WTC11 (cell line): ENCODE measurements at regions not wholly inside any gene's neighbourhood (a gene's known extent, or its start where the extent isn't known, plus 50 kb on each side); places are given as distances from the start of the nearest gene placed in this dataset.

Experiments
- ATAC-seq: fragments of 200-7000 bp; cut with Tn5 transposase; 2 replicates; pipeline ENCODE4 v1.10.0; 2021; ENCODE audit warnings: mild to moderate bottlenecking, moderate library complexity
- CTCF ChIA-PET: fragments of 300-600 bp; sonication (Branson Sonifier 250); formaldehyde crosslinking; loops from one replicate; lab custom pipeline; 2021; ENCODE audit warnings: antibody characterized with exemption; lab: Charles Lee
- POLR2A ChIA-PET: fragments of 350-600 bp; sonication (Branson Sonifier 250); formaldehyde crosslinking; loops from one replicate; lab custom pipeline; 2021; ENCODE audit warnings: antibody characterized with exemption; lab: Charles Lee
- DNase-seq: peaks from one replicate; pipeline ENCODE4 v3.0.0; 2021; ENCODE audit warnings: low spot score
- H3K27ac Mint-ChIP-seq: 2 replicates; pipeline ENCODE4 v1.8.0; 2021; ENCODE audit warnings: mixed read lengths
- H3K27me3 Mint-ChIP-seq: 2 replicates; pipeline ENCODE4 v1.8.0; 2021; ENCODE audit warnings: low read depth, mild to moderate bottlenecking, moderate library complexity, mixed read lengths
- H3K36me3 Mint-ChIP-seq: 2 replicates; pipeline ENCODE4 v1.8.0; 2021; ENCODE audit warnings: mixed read lengths
- H3K4me1 Mint-ChIP-seq: 2 replicates; pipeline ENCODE4 v1.8.0; 2022; ENCODE audit warnings: mixed read lengths
- H3K4me3 Mint-ChIP-seq: 2 replicates; pipeline ENCODE4 v1.8.0; 2021; ENCODE audit warnings: mild to moderate bottlenecking, moderate library complexity, mixed read lengths
- H3K9me3 Mint-ChIP-seq: 2 replicates; pipeline ENCODE4 v1.8.0; 2021; ENCODE audit warnings: mixed read lengths
- ATF1 ChIP-seq: sonication (generic); formaldehyde crosslinking; IDR thresholded peaks from 2 replicates; pipeline ENCODE4 v1.8.1; 2023; ENCODE audit warnings: mild to moderate bottlenecking, moderate library complexity, missing genetic modification reagents
- FOXJ3 ChIP-seq: sonication (generic); formaldehyde crosslinking; IDR thresholded peaks from 2 replicates; pipeline ENCODE4 v1.9.0; 2021; ENCODE audit warnings: missing genetic modification reagents, mild to moderate bottlenecking, borderline replicate concordance
- GABPB1 ChIP-seq: sonication (generic); formaldehyde crosslinking; IDR thresholded peaks from 2 replicates; pipeline ENCODE4 v1.8.1; 2023; ENCODE audit warnings: mild to moderate bottlenecking, missing genetic modification reagents
- GRHL2 ChIP-seq: fragments of 250-450 bp; sonication (Bioruptor Pico); IDR thresholded peaks from 2 replicates; pipeline ENCODE4 v1.8.0; 2022; ENCODE audit warnings: mild to moderate bottlenecking, moderate library complexity; ENCODE audit not compliant: insufficient replicate concordance, severe bottlenecking
- GTF2I ChIP-seq: fragments of 250-450 bp; sonication (Bioruptor Pico); conservative IDR thresholded peaks from 2 replicates; pipeline ENCODE4 v1.4.0; 2021; ENCODE audit warnings: mild to moderate bottlenecking
- IRF2 ChIP-seq: sonication (generic); formaldehyde crosslinking; IDR thresholded peaks from 2 replicates; pipeline ENCODE4 v1.8.0; 2022; ENCODE audit warnings: low read depth, missing genetic modification reagents, borderline replicate concordance
- KAT7 ChIP-seq: sonication (generic); formaldehyde crosslinking; IDR thresholded peaks from 2 replicates; pipeline ENCODE4 v1.8.1; 2023; ENCODE audit warnings: missing genetic modification reagents, mild to moderate bottlenecking, borderline replicate concordance
- NFE2L1 ChIP-seq: sonication (generic); formaldehyde crosslinking; IDR thresholded peaks from 2 replicates; pipeline ENCODE4 v1.8.1; 2023; ENCODE audit warnings: missing genetic modification reagents
- NFYB ChIP-seq: sonication (generic); formaldehyde crosslinking; conservative IDR thresholded peaks from 2 replicates; pipeline ENCODE4 v1.8.0; 2022; ENCODE audit warnings: low read depth, missing genetic modification reagents
- OVOL2 ChIP-seq: fragments of 250-450 bp; sonication (Bioruptor Pico); IDR thresholded peaks from 2 replicates; pipeline ENCODE4 v1.9.0; 2021; ENCODE audit warnings: mild to moderate bottlenecking, borderline replicate concordance
- RORB ChIP-seq: fragments of 250-450 bp; sonication (Bioruptor Pico); IDR thresholded peaks from 2 replicates; pipeline ENCODE4 v1.9.0; 2021; ENCODE audit warnings: mild to moderate bottlenecking
- SMAD3 ChIP-seq: sonication (generic); formaldehyde crosslinking; IDR thresholded peaks from 2 replicates; pipeline ENCODE4 v1.8.0; 2022; ENCODE audit warnings: missing genetic modification reagents, mild to moderate bottlenecking, borderline replicate concordance
- SMAD4 ChIP-seq: sonication (generic); formaldehyde crosslinking; IDR thresholded peaks from 2 replicates; pipeline ENCODE4 v1.8.0; 2022; ENCODE audit warnings: mild to moderate bottlenecking, missing genetic modification reagents
- SOX15 ChIP-seq: fragments of 250-450 bp; sonication (Bioruptor Pico); IDR thresholded peaks from 2 replicates; pipeline ENCODE4 v1.9.0; 2021; ENCODE audit warnings: mild to moderate bottlenecking
- ZNF317 ChIP-seq: sonication (generic); formaldehyde crosslinking; IDR thresholded peaks from 2 replicates; pipeline ENCODE4 v1.8.1; 2023; ENCODE audit warnings: low read depth, mild to moderate bottlenecking, moderate library complexity, missing genetic modification reagents, borderline replicate concordance
- ZNF396 ChIP-seq: fragments of 250-450 bp; sonication (Bioruptor Pico); IDR thresholded peaks from 2 replicates; pipeline ENCODE4 v1.8.0; 2021; ENCODE audit warnings: mild to moderate bottlenecking, moderate library complexity, borderline replicate concordance
- ZNF423 ChIP-seq: fragments of 250-450 bp; sonication (Bioruptor Pico); IDR thresholded peaks from 2 replicates; pipeline ENCODE4 v2.1.2; 2022; ENCODE audit warnings: mild to moderate bottlenecking, moderate library complexity
- TF ChIP-seq, protein P1 (sequence below): sonication (generic); formaldehyde crosslinking; conservative IDR thresholded peaks from 2 replicates; pipeline ENCODE4 v1.8.1; 2022; ENCODE audit warnings: mild to moderate bottlenecking, missing genetic modification reagents
- TF ChIP-seq, protein P2 (sequence below): fragments of 250-450 bp; sonication (Bioruptor Pico); IDR thresholded peaks from 2 replicates; pipeline ENCODE4 v1.9.0; 2021; ENCODE audit warnings: mild to moderate bottlenecking
- TF ChIP-seq, protein P3 (sequence below): sonication (generic); formaldehyde crosslinking; IDR thresholded peaks from 2 replicates; pipeline ENCODE4 v1.8.1; 2022; ENCODE audit warnings: mild to moderate bottlenecking, missing genetic modification reagents, moderate library complexity, borderline replicate concordance
- TF ChIP-seq, protein P4 (sequence below): fragments of 250-450 bp; sonication (Bioruptor Pico); IDR thresholded peaks from 2 replicates; pipeline ENCODE4 v2.1.2; 2022; ENCODE audit warnings: mild to moderate bottlenecking, moderate library complexity
- TF ChIP-seq, protein P5 (sequence below): sonication (generic); formaldehyde crosslinking; IDR thresholded peaks from 2 replicates; pipeline ENCODE4 v1.8.1; 2023; ENCODE audit warnings: mild to moderate bottlenecking, missing genetic modification reagents, moderate library complexity
- TF ChIP-seq, protein P6 (sequence below): fragments of 200-600 bp; IDR thresholded peaks from 2 replicates; pipeline ENCODE4 v1.8.0; 2022; ENCODE audit warnings: antibody characterized with exemption
- TF ChIP-seq, protein P7 (sequence below): fragments of 250-450 bp; sonication (Bioruptor Pico); IDR thresholded peaks from 2 replicates; pipeline ENCODE4 v1.8.0; 2021; ENCODE audit warnings: mild to moderate bottlenecking
- TF ChIP-seq, protein P8 (sequence below): sonication (generic); formaldehyde crosslinking; IDR thresholded peaks from 2 replicates; pipeline ENCODE4 v1.8.0; 2022; ENCODE audit warnings: missing genetic modification reagents

DNA sequence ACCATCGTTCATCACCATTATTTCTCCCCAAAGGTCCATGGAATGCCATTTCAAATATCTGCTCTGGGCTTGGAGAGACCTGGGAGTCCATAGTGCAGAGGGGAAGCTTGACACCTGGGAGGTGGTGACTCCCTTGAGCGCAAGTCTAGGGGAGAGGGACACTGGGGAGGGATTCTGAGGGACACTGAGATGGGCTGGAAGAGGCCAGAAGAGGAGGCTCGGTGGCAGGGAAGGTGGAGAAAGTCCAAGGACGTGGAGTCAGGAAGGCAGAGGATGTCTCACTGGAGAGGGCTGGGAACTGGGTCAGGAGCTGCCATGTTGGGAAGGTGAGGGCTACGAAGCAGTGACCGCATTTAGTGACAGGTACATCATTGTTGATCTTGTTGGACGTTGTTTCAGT lies 160.3 kb upstream of the MVB12B start:
- Mint-ChIP-seq H3K4me3 (no peak overlapping the region), H3K4me1 (peaks cover 4% of the 10 kb centered on the region), H3K36me3 (no peaks in the 10 kb centered on the region), H3K27ac (no peak overlapping the region), H3K9me3 (peaks cover 3% of the 10 kb centered on the region; the same call in 1 of the 2 replicates), H3K27me3 (no peaks in the 10 kb centered on the region; the same call in 1 of the 2 replicates)
- ATAC-seq (no peak), DNase-seq (no peak)
- TF ChIP-seq, protein P1, sequence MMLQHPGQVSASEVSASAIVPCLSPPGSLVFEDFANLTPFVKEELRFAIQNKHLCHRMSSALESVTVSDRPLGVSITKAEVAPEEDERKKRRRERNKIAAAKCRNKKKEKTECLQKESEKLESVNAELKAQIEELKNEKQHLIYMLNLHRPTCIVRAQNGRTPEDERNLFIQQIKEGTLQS (CRISPR knock-in tag), result no peak
- TF ChIP-seq, protein P2, sequence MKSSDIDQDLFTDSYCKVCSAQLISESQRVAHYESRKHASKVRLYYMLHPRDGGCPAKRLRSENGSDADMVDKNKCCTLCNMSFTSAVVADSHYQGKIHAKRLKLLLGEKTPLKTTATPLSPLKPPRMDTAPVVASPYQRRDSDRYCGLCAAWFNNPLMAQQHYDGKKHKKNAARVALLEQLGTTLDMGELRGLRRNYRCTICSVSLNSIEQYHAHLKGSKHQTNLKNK (CRISPR knock-in tag), result no peak
- TF ChIP-seq, protein P3, sequence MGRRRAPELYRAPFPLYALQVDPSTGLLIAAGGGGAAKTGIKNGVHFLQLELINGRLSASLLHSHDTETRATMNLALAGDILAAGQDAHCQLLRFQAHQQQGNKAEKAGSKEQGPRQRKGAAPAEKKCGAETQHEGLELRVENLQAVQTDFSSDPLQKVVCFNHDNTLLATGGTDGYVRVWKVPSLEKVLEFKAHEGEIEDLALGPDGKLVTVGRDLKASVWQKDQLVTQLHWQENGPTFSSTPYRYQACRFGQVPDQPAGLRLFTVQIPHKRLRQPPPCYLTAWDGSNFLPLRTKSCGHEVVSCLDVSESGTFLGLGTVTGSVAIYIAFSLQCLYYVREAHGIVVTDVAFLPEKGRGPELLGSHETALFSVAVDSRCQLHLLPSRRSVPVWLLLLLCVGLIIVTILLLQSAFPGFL, result no peak
- no peak for TF ChIP-seq ZNF317 (CRISPR knock-in tag)
- TF ChIP-seq KAT7 (CRISPR knock-in tag), result no peak
- no peak for TF ChIP-seq OVOL2 (CRISPR knock-in tag)
- no peak for TF ChIP-seq FOXJ3
- TF ChIP-seq RORB, result no peak
- no peak for TF ChIP-seq GTF2I (CRISPR knock-in tag)
- no peak for TF ChIP-seq SOX15 (CRISPR knock-in tag)
- TF ChIP-seq ATF1 (CRISPR knock-in tag), result no peak
- TF ChIP-seq, protein P4, sequence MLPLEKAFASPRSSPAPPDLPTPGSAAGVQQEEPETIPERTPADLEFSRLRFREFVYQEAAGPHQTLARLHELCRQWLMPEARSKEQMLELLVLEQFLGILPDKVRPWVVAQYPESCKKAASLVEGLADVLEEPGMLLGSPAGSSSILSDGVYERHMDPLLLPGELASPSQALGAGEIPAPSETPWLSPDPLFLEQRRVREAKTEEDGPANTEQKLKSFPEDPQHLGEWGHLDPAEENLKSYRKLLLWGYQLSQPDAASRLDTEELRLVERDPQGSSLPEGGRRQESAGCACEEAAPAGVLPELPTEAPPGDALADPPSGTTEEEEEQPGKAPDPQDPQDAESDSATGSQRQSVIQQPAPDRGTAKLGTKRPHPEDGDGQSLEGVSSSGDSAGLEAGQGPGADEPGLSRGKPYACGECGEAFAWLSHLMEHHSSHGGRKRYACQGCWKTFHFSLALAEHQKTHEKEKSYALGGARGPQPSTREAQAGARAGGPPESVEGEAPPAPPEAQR, result no peak
- TF ChIP-seq GABPB1, result no peak
- no peak for TF ChIP-seq ZNF423 (CRISPR knock-in tag)
- TF ChIP-seq ZNF396, result no peak
- CTCF ChIA-PET, result interaction anchor here (1.3 kb wide), 1 partner anchor 20 kb away, joined by 3 read pairs; no protein-coding TSS in a partner anchor
- POLR2A ChIA-PET, result no interaction called here

DNA sequence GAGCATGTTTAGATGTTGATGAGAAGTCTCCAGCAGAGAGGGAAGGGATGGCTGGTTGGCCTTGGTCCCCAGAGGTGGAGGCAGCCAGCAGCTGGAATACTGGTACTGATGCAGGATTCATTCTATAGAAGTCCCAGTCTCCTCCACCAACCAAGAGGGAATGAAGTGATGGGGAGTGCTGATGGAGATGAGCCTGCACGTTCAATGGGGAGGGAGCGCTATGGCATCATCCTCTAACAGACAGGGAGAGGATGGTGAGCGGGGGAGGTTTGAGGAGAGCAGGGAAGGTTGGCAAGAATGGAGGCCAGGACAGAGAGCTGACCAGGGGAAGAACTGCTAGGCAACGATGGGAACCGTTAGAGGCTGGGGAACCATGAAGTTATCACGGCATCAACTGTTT lies 159.8 kb upstream of the MVB12B start:
- peaks cover 3% of the 10 kb centered on the region; the same call in 1 of the 2 replicates for H3K9me3 Mint-ChIP-seq
- CTCF ChIA-PET, result no interaction called here

More for the DNA sequence above, 159.8 kb upstream of the MVB12B start:
- DNase-seq (no peak), ATAC-seq (no peak)
- no peak for TF ChIP-seq SOX15 (CRISPR knock-in tag)
- no peak for TF ChIP-seq OVOL2 (CRISPR knock-in tag)
- no peak for TF ChIP-seq ZNF423 (CRISPR knock-in tag)
- TF ChIP-seq, protein P5, sequence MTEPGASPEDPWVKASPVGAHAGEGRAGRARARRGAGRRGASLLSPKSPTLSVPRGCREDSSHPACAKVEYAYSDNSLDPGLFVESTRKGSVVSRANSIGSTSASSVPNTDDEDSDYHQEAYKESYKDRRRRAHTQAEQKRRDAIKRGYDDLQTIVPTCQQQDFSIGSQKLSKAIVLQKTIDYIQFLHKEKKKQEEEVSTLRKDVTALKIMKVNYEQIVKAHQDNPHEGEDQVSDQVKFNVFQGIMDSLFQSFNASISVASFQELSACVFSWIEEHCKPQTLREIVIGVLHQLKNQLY, result no peak
- TF ChIP-seq IRF2 (CRISPR knock-in tag), result no peak
- TF ChIP-seq, protein P6, sequence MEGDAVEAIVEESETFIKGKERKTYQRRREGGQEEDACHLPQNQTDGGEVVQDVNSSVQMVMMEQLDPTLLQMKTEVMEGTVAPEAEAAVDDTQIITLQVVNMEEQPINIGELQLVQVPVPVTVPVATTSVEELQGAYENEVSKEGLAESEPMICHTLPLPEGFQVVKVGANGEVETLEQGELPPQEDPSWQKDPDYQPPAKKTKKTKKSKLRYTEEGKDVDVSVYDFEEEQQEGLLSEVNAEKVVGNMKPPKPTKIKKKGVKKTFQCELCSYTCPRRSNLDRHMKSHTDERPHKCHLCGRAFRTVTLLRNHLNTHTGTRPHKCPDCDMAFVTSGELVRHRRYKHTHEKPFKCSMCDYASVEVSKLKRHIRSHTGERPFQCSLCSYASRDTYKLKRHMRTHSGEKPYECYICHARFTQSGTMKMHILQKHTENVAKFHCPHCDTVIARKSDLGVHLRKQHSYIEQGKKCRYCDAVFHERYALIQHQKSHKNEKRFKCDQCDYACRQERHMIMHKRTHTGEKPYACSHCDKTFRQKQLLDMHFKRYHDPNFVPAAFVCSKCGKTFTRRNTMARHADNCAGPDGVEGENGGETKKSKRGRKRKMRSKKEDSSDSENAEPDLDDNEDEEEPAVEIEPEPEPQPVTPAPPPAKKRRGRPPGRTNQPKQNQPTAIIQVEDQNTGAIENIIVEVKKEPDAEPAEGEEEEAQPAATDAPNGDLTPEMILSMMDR, result no peak
- TF ChIP-seq, protein P7, sequence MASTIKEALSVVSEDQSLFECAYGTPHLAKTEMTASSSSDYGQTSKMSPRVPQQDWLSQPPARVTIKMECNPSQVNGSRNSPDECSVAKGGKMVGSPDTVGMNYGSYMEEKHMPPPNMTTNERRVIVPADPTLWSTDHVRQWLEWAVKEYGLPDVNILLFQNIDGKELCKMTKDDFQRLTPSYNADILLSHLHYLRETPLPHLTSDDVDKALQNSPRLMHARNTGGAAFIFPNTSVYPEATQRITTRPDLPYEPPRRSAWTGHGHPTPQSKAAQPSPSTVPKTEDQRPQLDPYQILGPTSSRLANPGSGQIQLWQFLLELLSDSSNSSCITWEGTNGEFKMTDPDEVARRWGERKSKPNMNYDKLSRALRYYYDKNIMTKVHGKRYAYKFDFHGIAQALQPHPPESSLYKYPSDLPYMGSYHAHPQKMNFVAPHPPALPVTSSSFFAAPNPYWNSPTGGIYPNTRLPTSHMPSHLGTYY (CRISPR knock-in tag), result no peak
- TF ChIP-seq NFYB (CRISPR knock-in tag), result no peak
- no peak for TF ChIP-seq SMAD4
- TF ChIP-seq GRHL2 (CRISPR knock-in tag), result no peak
- TF ChIP-seq, protein P8, sequence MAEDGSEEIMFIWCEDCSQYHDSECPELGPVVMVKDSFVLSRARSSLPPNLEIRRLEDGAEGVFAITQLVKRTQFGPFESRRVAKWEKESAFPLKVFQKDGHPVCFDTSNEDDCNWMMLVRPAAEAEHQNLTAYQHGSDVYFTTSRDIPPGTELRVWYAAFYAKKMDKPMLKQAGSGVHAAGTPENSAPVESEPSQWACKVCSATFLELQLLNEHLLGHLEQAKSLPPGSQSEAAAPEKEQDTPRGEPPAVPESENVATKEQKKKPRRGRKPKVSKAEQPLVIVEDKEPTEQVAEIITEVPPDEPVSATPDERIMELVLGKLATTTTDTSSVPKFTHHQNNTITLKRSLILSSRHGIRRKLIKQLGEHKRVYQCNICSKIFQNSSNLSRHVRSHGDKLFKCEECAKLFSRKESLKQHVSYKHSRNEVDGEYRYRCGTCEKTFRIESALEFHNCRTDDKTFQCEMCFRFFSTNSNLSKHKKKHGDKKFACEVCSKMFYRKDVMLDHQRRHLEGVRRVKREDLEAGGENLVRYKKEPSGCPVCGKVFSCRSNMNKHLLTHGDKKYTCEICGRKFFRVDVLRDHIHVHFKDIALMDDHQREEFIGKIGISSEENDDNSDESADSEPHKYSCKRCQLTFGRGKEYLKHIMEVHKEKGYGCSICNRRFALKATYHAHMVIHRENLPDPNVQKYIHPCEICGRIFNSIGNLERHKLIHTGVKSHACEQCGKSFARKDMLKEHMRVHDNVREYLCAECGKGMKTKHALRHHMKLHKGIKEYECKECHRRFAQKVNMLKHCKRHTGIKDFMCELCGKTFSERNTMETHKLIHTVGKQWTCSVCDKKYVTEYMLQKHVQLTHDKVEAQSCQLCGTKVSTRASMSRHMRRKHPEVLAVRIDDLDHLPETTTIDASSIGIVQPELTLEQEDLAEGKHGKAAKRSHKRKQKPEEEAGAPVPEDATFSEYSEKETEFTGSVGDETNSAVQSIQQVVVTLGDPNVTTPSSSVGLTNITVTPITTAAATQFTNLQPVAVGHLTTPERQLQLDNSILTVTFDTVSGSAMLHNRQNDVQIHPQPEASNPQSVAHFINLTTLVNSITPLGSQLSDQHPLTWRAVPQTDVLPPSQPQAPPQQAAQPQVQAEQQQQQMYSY, result no peak
- TF ChIP-seq SMAD3, result no peak
- no peak for TF ChIP-seq NFE2L1 (CRISPR knock-in tag)
- TF ChIP-seq, all 79 proteins: peak for 0
- Mint-ChIP-seq H3K36me3 (no peaks in the 10 kb centered on the region), H3K27me3 (no peaks in the 10 kb centered on the region; the same call in 1 of the 2 replicates), H3K4me1 (peaks cover 4% of the 10 kb centered on the region), H3K4me3 (no peak overlapping the region), H3K27ac (no peak overlapping the region)
- POLR2A ChIA-PET, result no interaction called here
